Right cardiac atrium (tissue), 5 donors: ENCODE measurements at regions not wholly inside any gene's neighbourhood (a gene's known extent, or its start where the extent isn't known, plus 50 kb on each side); places are given as distances from the start of the nearest gene placed in this dataset.

Experiments
- ATAC-seq, 2 donors: fragments of 200-7000 bp; cut with Tn5 transposase; one replicate each; pipeline versions ENCODE4 v1.8.0 to v1.9.1; 2020; ENCODE audit warnings: moderate library complexity in 2 of 2, mild to moderate bottlenecking in 1 of 2
- DNase-seq, 3 donors: peaks; one replicate each; pipeline ENCODE4 v3.0.0-alpha.2; 2020
- H3K27ac ChIP-seq: one replicate; pipeline ENCODE4 v1.5.1; 2013; ENCODE audit warnings: mild to moderate bottlenecking, low read length, control low read depth, moderate library complexity
- H3K27me3 ChIP-seq: one replicate; pipeline ENCODE4 v1.6.1; 2013; ENCODE audit not compliant: control insufficient read depth, insufficient read depth
- H3K4me1 ChIP-seq: one replicate; pipeline ENCODE4 v1.6.1; 2013; ENCODE audit warnings: low read length; ENCODE audit not compliant: control insufficient read depth, insufficient read depth
- H3K4me3 ChIP-seq: one replicate; pipeline ENCODE4 v1.5.1; 2013; ENCODE audit warnings: low read length, control low read depth
- H3K9me3 ChIP-seq: one replicate; pipeline ENCODE4 v1.6.1; 2013; ENCODE audit warnings: low read length; ENCODE audit not compliant: control insufficient read depth
- WGBS: extraction: QIAGEN DNeasy Blood & Tissue Kit; methylation state at CpG from one replicate; pipeline ENCODE4 v1.1.7; 2013; 5-methylcytosine and 5-hydroxymethylcytosine counted together
- intact Hi-C, 4 donors: fragments of 100-400 bp; cut with DNase I; formaldehyde crosslinking; loops; one replicate each; pipeline versions ENCODE4 v1.11.0 to v1.14.0; 2022 to 2023
- donor health status: healthy with polysubstance abuse.
- donor health status: DM: no; HTN: yes; CAD: no.
- donor health status: DM: no; HTN: no; CAD: no.
- donor health status: DM: no; HTN: yes; CAD: no; lungs with severe emphysema.
- donor health status: DM: yes; HTN: yes; CAD: no.

GRCh38 chr17:56739776-56740175 is 93.9 kb downstream of the C17orf67 start:
- Histone ChIP-seq H3K9me3 (no peaks in the 10 kb centered on the region), H3K27me3 (no peaks in the 10 kb centered on the region), H3K4me1 (no peaks in the 10 kb centered on the region), H3K4me3 (no peak overlapping the region), H3K27ac (no peak overlapping the region)
- 68% methylated on average over 6 of the region's 6 CpGs for WGBS
- no peak for ATAC-seq
- DNase-seq: no peak
- intact Hi-C loops: no loop called here

GRCh38 chr17:56740481-56740880 is 93.2 kb downstream of the C17orf67 start:
- ATAC-seq (no peak), DNase-seq (no peak)
- intact Hi-C loops: no loop called here
- Histone ChIP-seq H3K4me1 (no peaks in the 10 kb centered on the region), H3K27ac (no peak overlapping the region), H3K4me3 (no peak overlapping the region), H3K9me3 (no peaks in the 10 kb centered on the region), H3K27me3 (no peaks in the 10 kb centered on the region)
- WGBS: 73% methylated on average over 3 of the region's 3 CpGs
